22Rv1 (cell line): ENCODE measurements at regions not wholly inside any gene's neighbourhood (a gene's known extent, or its start where the extent isn't known, plus 50 kb on each side); places are given as distances from the start of the nearest gene placed in this dataset.
"Not testable (repeated sequence)": the region's sequence is repeated elsewhere in the genome, so short reads cannot be mapped to it uniquely, and the experiment has no call there.

ENCODE experiments used
- H3K27ac ChIP-seq: fragments of 450-650 bp; 2 replicates; pipeline ENCODE4 v1.5.1; 2017
- ZFX ChIP-seq: fragments of 450-650 bp; IDR thresholded peaks from 2 replicates; pipeline ENCODE4 v1.6.1; 2017; ENCODE audit warnings: antibody characterized with exemption, borderline replicate concordance
- TF ChIP-seq, protein P1 (sequence below): fragments of 450-650 bp; IDR thresholded peaks from 2 replicates; pipeline ENCODE4 v1.5.1; 2017; ENCODE audit warnings: mild to moderate bottlenecking

DNA sequence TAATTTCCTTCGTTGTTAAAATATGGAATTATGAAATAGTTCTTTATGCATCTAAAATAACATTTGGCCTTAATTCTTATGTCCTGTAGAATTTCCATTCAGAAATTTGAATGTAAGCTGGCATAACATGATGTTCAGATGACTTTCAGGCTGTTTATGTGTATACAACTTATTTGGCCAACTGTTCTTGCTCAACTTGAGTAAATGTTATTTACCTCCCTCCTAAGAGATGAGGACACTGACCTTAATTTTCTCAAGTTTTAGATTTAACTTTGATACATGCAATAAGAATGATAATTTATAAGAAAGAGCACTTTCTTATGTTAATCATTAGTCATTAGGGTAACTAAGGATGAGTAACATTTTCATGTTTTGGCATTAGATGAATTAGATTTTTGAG, 365.4 kb downstream of the AEBP2 start:
- TF ChIP-seq, protein P1, sequence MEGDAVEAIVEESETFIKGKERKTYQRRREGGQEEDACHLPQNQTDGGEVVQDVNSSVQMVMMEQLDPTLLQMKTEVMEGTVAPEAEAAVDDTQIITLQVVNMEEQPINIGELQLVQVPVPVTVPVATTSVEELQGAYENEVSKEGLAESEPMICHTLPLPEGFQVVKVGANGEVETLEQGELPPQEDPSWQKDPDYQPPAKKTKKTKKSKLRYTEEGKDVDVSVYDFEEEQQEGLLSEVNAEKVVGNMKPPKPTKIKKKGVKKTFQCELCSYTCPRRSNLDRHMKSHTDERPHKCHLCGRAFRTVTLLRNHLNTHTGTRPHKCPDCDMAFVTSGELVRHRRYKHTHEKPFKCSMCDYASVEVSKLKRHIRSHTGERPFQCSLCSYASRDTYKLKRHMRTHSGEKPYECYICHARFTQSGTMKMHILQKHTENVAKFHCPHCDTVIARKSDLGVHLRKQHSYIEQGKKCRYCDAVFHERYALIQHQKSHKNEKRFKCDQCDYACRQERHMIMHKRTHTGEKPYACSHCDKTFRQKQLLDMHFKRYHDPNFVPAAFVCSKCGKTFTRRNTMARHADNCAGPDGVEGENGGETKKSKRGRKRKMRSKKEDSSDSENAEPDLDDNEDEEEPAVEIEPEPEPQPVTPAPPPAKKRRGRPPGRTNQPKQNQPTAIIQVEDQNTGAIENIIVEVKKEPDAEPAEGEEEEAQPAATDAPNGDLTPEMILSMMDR = no peak
- TF ChIP-seq ZFX = no peak
- no peak overlapping the region for H3K27ac ChIP-seq

DNA sequence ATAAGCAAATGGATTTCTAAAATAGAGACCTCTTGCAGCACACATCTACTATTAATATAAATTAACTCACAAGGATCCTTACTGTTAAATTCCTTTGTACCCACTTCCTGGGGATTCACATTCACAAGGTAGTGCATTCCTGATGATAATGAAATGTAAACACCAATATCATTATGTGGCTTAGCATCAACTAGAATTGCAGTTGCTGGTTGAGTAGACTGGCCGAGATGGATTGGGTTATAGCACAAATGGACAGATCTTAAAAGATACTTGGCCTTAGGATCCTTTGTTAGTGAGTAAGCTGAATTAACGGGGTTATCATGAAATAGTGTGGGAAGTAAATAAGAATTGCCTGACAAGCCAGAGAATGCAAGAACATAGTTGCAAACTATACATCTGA, 369.1 kb downstream of the AEBP2 start:
- no peak overlapping the region for H3K27ac ChIP-seq
- no peak for TF ChIP-seq ZFX
- TF ChIP-seq, protein P1 = no peak

DNA sequence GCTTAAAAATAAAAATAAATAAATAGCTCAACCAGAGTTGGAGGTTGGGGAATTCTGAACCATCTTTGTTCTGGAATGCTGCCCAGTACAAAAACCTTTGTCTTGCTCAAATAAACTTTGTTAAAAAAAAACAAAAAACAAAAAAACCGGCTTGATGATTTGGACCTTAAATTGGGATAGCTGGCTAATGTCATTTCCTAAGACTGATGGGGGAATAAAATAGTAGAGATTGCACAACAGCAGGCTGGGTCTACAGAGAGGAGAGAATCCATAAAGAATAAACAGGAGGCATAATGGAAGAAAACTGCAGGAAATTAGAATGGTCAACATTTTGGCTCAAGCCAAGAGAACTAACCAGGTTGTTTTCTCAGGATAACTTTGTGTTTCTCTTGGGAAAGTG, 370.9 kb downstream of the AEBP2 start:
- TF ChIP-seq, protein P1 = no peak
- TF ChIP-seq ZFX = no peak

DNA sequence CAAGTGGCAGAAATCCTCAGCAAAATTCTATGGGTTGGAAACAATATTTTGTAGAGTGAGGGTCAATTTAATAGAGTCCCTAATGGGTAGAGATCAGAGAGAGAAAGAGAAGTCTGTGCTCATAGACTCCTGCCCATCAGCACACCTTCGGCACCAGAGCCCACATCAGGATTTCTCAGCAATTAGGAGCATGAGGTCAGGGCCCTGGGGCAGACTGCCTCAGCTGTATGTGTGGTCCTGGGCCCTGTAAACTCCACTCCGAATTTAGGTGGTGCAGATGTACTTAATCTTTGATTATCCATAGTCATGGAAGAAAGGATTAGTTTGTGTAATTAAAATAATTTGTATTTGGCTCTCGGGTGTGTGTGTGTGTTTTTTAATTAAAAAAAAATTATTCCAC, 372.6 kb downstream of the AEBP2 start:
- no peak for TF ChIP-seq ZFX
- TF ChIP-seq, protein P1 = no peak
- H3K27ac ChIP-seq = no peak overlapping the region

More for the DNA sequence above, 370.9 kb downstream of the AEBP2 start:
- H3K27ac ChIP-seq = no peak overlapping the region

DNA sequence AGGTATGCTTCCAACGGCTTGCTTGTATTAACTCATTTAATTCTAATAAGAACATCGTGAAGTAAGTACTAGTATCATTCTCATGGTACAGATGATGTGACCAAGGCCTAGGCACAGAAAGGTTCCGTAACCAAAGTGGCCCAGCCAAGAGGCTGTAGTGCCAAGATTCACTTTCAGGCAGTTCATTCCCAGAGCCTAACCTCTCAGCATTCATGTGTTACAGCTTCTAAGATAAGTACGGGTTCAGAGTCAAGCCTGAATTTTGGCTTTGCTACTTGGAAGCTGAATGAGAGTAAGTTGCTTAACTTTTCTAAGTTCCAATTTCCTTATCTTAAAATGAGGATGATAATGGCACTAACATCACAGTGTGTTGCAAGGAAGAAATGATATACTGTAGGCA, 379.9 kb downstream of the AEBP2 start:
- H3K27ac ChIP-seq = no peak overlapping the region
- TF ChIP-seq, protein P1 = no peak
- no peak for TF ChIP-seq ZFX

DNA sequence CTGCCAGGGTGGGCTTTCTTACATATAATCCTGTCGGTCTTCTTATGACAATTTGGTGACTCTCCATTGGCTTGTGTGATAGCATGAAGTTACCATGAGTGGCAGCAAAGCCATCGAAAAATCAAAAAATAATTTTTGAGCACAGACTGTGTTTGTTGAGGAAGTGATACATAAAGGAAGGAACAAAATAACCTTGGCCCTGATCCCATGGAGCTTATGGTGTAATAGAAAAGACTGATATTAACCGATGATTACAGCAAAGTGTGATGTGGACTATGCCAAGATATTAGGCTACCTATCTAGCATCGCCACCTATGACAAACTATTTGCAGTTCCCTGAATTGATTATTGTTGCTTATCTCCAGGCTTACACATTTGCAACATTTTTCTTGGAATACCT, 383.2 kb downstream of the AEBP2 start:
- H3K27ac ChIP-seq = no peak overlapping the region
- TF ChIP-seq, protein P1 = no peak

DNA sequence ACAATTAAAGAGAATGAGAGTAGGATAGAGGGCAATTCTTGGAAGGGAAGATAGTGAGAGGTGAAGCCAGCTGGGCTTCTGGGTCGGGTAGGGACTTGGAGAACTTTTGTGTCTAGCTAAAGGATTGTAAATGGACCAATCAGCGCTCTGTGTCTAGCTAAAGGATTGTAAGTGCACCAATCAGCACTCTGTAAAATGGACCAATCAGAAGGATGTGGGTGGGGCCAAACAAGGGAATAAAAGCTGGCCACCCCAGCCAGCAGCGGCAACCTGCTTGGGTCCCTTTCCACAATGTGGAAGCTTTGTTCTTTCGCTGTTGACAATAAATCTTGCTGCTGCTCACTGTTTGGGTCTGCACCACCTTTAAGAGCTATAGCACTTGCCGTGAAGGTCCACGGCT, 384.0 kb downstream of the AEBP2 start:
- not testable (repeated sequence) for H3K27ac ChIP-seq

DNA sequence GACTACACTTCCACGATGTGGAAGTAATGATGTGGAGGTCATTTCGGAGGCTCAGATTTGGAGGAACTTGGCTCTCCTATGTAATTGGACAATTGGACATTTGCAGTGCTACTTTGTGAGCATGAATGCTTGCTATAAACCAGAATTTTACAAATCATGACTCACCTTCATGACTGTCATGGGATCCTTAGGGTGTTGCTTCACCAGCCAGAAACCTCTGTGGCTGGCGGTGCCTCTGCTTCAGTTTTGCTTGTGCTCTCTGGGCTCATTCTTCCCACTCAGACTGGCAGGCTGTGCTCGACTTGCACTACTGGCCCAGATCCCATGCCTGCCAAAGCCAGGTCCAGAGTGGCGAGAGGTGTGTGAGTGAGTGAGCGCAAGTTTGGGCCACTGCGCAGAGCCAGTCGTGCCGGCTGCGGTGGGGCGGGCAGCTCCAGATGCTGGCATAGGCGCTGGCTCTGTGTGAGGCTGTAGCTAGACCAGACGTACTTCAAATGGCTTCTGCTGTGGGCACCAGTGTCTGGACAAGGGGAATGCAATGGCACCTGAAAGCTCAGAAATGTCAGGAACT, 387.8 kb downstream of the AEBP2 start:
- H3K27ac ChIP-seq = no peak overlapping the region
- TF ChIP-seq, protein P1 = no peak
- no peak for TF ChIP-seq ZFX
